MV-4-11 (cell line): ENCODE measurements at regions not wholly inside any gene's neighbourhood (a gene's known extent, or its start where the extent isn't known, plus 50 kb on each side); places are given as distances from the start of the nearest gene placed in this dataset.
"Not testable (repeated sequence)": the region's sequence is repeated elsewhere in the genome, so short reads cannot be mapped to it uniquely, and the experiment has no call there.

Source experiments
- DNase-seq: peaks from one replicate; lab custom pipeline; 2025; lab: John Stamatoyannopoulos, UW

GRCh38 chr2:56021136-56021474 lies 97.5 kb upstream of the EFEMP1 start:
- DNase-seq: no peak

- DNase-seq: no peak
Observed at GRCh38 chr2:56021579-56021978, 98.0 kb upstream of the EFEMP1 start.

GRCh38 chr2:56025469-56026193 lies 102.0 kb upstream of the EFEMP1 start:
- DNase-seq: no peak

- DNase-seq: no peak
Observed at GRCh38 chr2:56026828-56027227, 103.2 kb upstream of the EFEMP1 start.

GRCh38 chr2:56030062-56030461 lies 106.5 kb upstream of the EFEMP1 start:
- DNase-seq: no peak

GRCh38 chr2:56030901-56031300 lies 107.3 kb upstream of the EFEMP1 start:
- DNase-seq: no peak

- no peak for DNase-seq
Observed at GRCh38 chr2:56034258-56034657, 110.7 kb upstream of the EFEMP1 start.

GRCh38 chr2:56040189-56040588 lies 116.6 kb upstream of the EFEMP1 start:
- DNase-seq: no peak

- DNase-seq: no peak
Observed at GRCh38 chr2:56040834-56041233, 117.3 kb upstream of the EFEMP1 start.

- DNase-seq: no peak
Observed at GRCh38 chr2:56047136-56047535, 123.6 kb upstream of the EFEMP1 start.

GRCh38 chr2:56049233-56049845 lies 125.8 kb upstream of the EFEMP1 start:
- no peak for DNase-seq

GRCh38 chr2:56053679-56054078 lies 130.1 kb upstream of the EFEMP1 start:
- DNase-seq: no peak

- no peak for DNase-seq
Observed at GRCh38 chr2:56055405-56055804, 128.4 kb upstream of the CCDC85A start.

- DNase-seq: not testable (repeated sequence)
Observed at GRCh38 chr2:56061327-56061726, 122.5 kb upstream of the CCDC85A start.

GRCh38 chr2:56068746-56069145 lies 115.0 kb upstream of the CCDC85A start:
- no peak for DNase-seq

GRCh38 chr2:56077359-56077915 lies 106.4 kb upstream of the CCDC85A start:
- DNase-seq: no peak

GRCh38 chr2:56082665-56083064 lies 101.1 kb upstream of the CCDC85A start:
- DNase-seq: no peak

GRCh38 chr2:56084111-56084901 lies 99.5 kb upstream of the CCDC85A start:
- DNase-seq: no peak

- DNase-seq: no peak
Observed at GRCh38 chr2:56086336-56086735, 97.5 kb upstream of the CCDC85A start.

GRCh38 chr2:56088411-56088810 lies 95.4 kb upstream of the CCDC85A start:
- DNase-seq: no peak

- no peak for DNase-seq
Observed at GRCh38 chr2:56089931-56090330, 93.9 kb upstream of the CCDC85A start.

GRCh38 chr2:56099963-56100362 lies 83.8 kb upstream of the CCDC85A start:
- no peak for DNase-seq

- DNase-seq: no peak
Observed at GRCh38 chr2:56100791-56101312, 82.9 kb upstream of the CCDC85A start.
